ENCODE measurements at regions not wholly inside any gene's neighbourhood (a gene's known extent, or its start where the extent isn't known, plus 50 kb on each side); places are given as distances from the start of the nearest gene placed in this dataset.

DNA sequence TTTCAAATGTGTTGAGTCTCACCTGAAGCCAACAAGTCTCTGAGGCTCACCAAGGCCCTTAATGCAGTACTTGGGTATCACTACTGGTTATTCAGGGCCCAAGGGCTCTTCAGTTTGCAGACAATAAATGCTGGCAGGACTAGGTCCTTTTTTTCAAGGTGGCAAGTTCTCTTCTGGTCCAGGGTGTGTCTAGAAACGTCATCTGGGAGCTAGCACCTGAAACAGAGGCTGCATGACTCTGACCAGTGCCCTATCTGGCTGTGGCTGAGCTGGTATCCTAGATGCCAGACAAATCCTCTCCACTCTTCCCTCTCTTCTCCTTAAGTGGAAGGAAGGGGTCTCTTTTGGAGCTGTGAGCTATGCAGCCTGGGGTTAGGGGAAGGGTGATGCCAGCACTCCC, 276.8 kb downstream of the PYDC2 start:
- TF ChIP-seq, protein P1, sequence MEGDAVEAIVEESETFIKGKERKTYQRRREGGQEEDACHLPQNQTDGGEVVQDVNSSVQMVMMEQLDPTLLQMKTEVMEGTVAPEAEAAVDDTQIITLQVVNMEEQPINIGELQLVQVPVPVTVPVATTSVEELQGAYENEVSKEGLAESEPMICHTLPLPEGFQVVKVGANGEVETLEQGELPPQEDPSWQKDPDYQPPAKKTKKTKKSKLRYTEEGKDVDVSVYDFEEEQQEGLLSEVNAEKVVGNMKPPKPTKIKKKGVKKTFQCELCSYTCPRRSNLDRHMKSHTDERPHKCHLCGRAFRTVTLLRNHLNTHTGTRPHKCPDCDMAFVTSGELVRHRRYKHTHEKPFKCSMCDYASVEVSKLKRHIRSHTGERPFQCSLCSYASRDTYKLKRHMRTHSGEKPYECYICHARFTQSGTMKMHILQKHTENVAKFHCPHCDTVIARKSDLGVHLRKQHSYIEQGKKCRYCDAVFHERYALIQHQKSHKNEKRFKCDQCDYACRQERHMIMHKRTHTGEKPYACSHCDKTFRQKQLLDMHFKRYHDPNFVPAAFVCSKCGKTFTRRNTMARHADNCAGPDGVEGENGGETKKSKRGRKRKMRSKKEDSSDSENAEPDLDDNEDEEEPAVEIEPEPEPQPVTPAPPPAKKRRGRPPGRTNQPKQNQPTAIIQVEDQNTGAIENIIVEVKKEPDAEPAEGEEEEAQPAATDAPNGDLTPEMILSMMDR (IDR thresholded peaks at IDR 0.05): no peak
- no peak for TF ChIP-seq POLR2A (IDR thresholded peaks at IDR 0.05)
